Activated T-cell treated with anti-CD3 and anti-CD28 coated beads, Interleukin-2, amount 50 U/mL, for 4 hours (primary cell): ENCODE measurements at regions not wholly inside any gene's neighbourhood (a gene's known extent, or its start where the extent isn't known, plus 50 kb on each side); places are given as distances from the start of the nearest gene placed in this dataset.

ENCODE experiments used
- ATAC-seq, 2 donors: fragments of 200-7000 bp; cut with Tn5 transposase; one replicate each; pipeline ENCODE4 v1.10.0; 2021
- DNase-seq: peaks from one replicate; pipeline ENCODE4 v3.0.0-alpha.2; 2020
- H3K27me3 Mint-ChIP-seq: one replicate; pipeline ENCODE4 v1.8.0; 2021; ENCODE audit warnings: low read depth, mixed read lengths
- H3K36me3 Mint-ChIP-seq: one replicate; pipeline ENCODE4 v1.8.0; 2022; ENCODE audit warnings: mixed read lengths; ENCODE audit not compliant: insufficient read depth
- H3K4me1 Mint-ChIP-seq: one replicate; pipeline ENCODE4 v1.8.0; 2021; ENCODE audit warnings: low read depth, mixed read lengths
- H3K4me3 Mint-ChIP-seq: one replicate; pipeline ENCODE4 v1.8.0; 2021; ENCODE audit warnings: mild to moderate bottlenecking, moderate library complexity, mixed read lengths
- H3K9me3 Mint-ChIP-seq: one replicate; pipeline ENCODE4 v1.8.0; 2021; ENCODE audit warnings: mixed read lengths

- DNase-seq (no peak), ATAC-seq (no peak)
- no peaks in the 10 kb centered on the region for H3K36me3 Mint-ChIP-seq
- no peak overlapping the region for H3K4me3 Mint-ChIP-seq
- no peaks in the 10 kb centered on the region for H3K27me3 Mint-ChIP-seq
- H3K4me1 Mint-ChIP-seq, result no peaks in the 10 kb centered on the region
- H3K9me3 Mint-ChIP-seq, result no peaks in the 10 kb centered on the region
Observed at GRCh38 chr3:20352546-20353179, 166.7 kb upstream of the SGO1 start.

GRCh38 chr3:20350449-20350848, 164.4 kb upstream of the SGO1 start:
- ATAC-seq (no peak), DNase-seq (no peak)
- no peaks in the 10 kb centered on the region for H3K9me3 Mint-ChIP-seq
- no peaks in the 10 kb centered on the region for H3K27me3 Mint-ChIP-seq
- H3K36me3 Mint-ChIP-seq, result no peaks in the 10 kb centered on the region
- no peak overlapping the region for H3K4me3 Mint-ChIP-seq
- H3K4me1 Mint-ChIP-seq, result no peaks in the 10 kb centered on the region

GRCh38 chr3:20346916-20347315, 160.9 kb upstream of the SGO1 start:
- H3K4me3 Mint-ChIP-seq, result no peak overlapping the region
- no peaks in the 10 kb centered on the region for H3K36me3 Mint-ChIP-seq
- no peaks in the 10 kb centered on the region for H3K4me1 Mint-ChIP-seq
- H3K27me3 Mint-ChIP-seq, result no peaks in the 10 kb centered on the region
- H3K9me3 Mint-ChIP-seq, result no peaks in the 10 kb centered on the region
- ATAC-seq, result no peak
- DNase-seq, result no peak

- no peak for ATAC-seq
- H3K4me3 Mint-ChIP-seq, result no peak overlapping the region
- no peak for DNase-seq
- no peaks in the 10 kb centered on the region for H3K9me3 Mint-ChIP-seq
- no peaks in the 10 kb centered on the region for H3K36me3 Mint-ChIP-seq
- no peaks in the 10 kb centered on the region for H3K4me1 Mint-ChIP-seq
- H3K27me3 Mint-ChIP-seq, result no peaks in the 10 kb centered on the region
Observed at GRCh38 chr3:20346369-20346768, 160.4 kb upstream of the SGO1 start.

- no peak for ATAC-seq
- H3K9me3 Mint-ChIP-seq, result no peaks in the 10 kb centered on the region
- H3K27me3 Mint-ChIP-seq, result no peaks in the 10 kb centered on the region
- H3K36me3 Mint-ChIP-seq, result no peaks in the 10 kb centered on the region
- no peaks in the 10 kb centered on the region for H3K4me1 Mint-ChIP-seq
- no peak for DNase-seq
- H3K4me3 Mint-ChIP-seq, result no peak overlapping the region
Observed at GRCh38 chr3:20344400-20344959, 158.5 kb upstream of the SGO1 start.

- H3K4me1 Mint-ChIP-seq, result no peaks in the 10 kb centered on the region
- H3K27me3 Mint-ChIP-seq, result no peaks in the 10 kb centered on the region
- DNase-seq (no peak), ATAC-seq (no peak)
- no peak overlapping the region for H3K4me3 Mint-ChIP-seq
- H3K9me3 Mint-ChIP-seq, result no peaks in the 10 kb centered on the region
- no peaks in the 10 kb centered on the region for H3K36me3 Mint-ChIP-seq
Observed at GRCh38 chr3:20343790-20344189, 157.8 kb upstream of the SGO1 start.

GRCh38 chr3:20340324-20340928, 154.4 kb upstream of the SGO1 start:
- Mint-ChIP-seq H3K36me3 (no peaks in the 10 kb centered on the region), H3K4me3 (no peak overlapping the region), H3K9me3 (no peaks in the 10 kb centered on the region), H3K27me3 (no peaks in the 10 kb centered on the region), H3K4me1 (no peaks in the 10 kb centered on the region)
- ATAC-seq, result peak; percentile 56 to 80
- peak; percentile 27 for DNase-seq

GRCh38 chr3:20336572-20336971, 150.6 kb upstream of the SGO1 start:
- no peaks in the 10 kb centered on the region for H3K4me1 Mint-ChIP-seq

GRCh38 chr3:20334842-20335241, 148.8 kb upstream of the SGO1 start:
- Mint-ChIP-seq H3K4me1 (no peaks in the 10 kb centered on the region), H3K9me3 (no peaks in the 10 kb centered on the region)
- no peak for DNase-seq

More at GRCh38 chr3:20336572-20336971, 150.6 kb upstream of the SGO1 start:
- Mint-ChIP-seq H3K36me3 (no peaks in the 10 kb centered on the region), H3K27me3 (no peaks in the 10 kb centered on the region), H3K9me3 (no peaks in the 10 kb centered on the region), H3K4me3 (no peak overlapping the region)
- DNase-seq (no peak), ATAC-seq (no peak)

GRCh38 chr3:20327889-20328288, 141.9 kb upstream of the SGO1 start:
- no peaks in the 10 kb centered on the region for H3K36me3 Mint-ChIP-seq
- no peak for ATAC-seq
- no peaks in the 10 kb centered on the region for H3K9me3 Mint-ChIP-seq
- no peaks in the 10 kb centered on the region for H3K27me3 Mint-ChIP-seq
- H3K4me1 Mint-ChIP-seq, result no peaks in the 10 kb centered on the region
- DNase-seq, result no peak
- H3K4me3 Mint-ChIP-seq, result no peak overlapping the region

More at GRCh38 chr3:20334842-20335241, 148.8 kb upstream of the SGO1 start:
- H3K27me3 Mint-ChIP-seq, result no peaks in the 10 kb centered on the region
- no peaks in the 10 kb centered on the region for H3K36me3 Mint-ChIP-seq
- ATAC-seq, result no peak
- no peak overlapping the region for H3K4me3 Mint-ChIP-seq

- DNase-seq, result no peak
- Mint-ChIP-seq H3K9me3 (no peaks in the 10 kb centered on the region), H3K27me3 (no peaks in the 10 kb centered on the region), H3K4me1 (no peaks in the 10 kb centered on the region), H3K4me3 (no peak overlapping the region), H3K36me3 (no peaks in the 10 kb centered on the region)
- ATAC-seq, result no peak
Observed at GRCh38 chr3:20326541-20326940, 140.5 kb upstream of the SGO1 start.

GRCh38 chr3:20325563-20325962, 139.6 kb upstream of the SGO1 start:
- no peaks in the 10 kb centered on the region for H3K4me1 Mint-ChIP-seq
- DNase-seq, result no peak
- no peak overlapping the region for H3K4me3 Mint-ChIP-seq
- no peak for ATAC-seq
- no peaks in the 10 kb centered on the region for H3K36me3 Mint-ChIP-seq
- no peaks in the 10 kb centered on the region for H3K9me3 Mint-ChIP-seq
- no peaks in the 10 kb centered on the region for H3K27me3 Mint-ChIP-seq

GRCh38 chr3:20324664-20325478, 138.9 kb upstream of the SGO1 start:
- Mint-ChIP-seq H3K4me3 (no peak overlapping the region), H3K4me1 (no peaks in the 10 kb centered on the region), H3K36me3 (no peaks in the 10 kb centered on the region), H3K9me3 (no peaks in the 10 kb centered on the region), H3K27me3 (no peaks in the 10 kb centered on the region)
- no peak for DNase-seq
- ATAC-seq, result no peak

GRCh38 chr3:20323307-20323927, 137.4 kb upstream of the SGO1 start:
- Mint-ChIP-seq H3K9me3 (no peaks in the 10 kb centered on the region), H3K27me3 (no peaks in the 10 kb centered on the region), H3K4me3 (no peak overlapping the region), H3K4me1 (no peaks in the 10 kb centered on the region), H3K36me3 (no peaks in the 10 kb centered on the region)
- ATAC-seq (no peak), DNase-seq (no peak)
